ENCODE measurements at regions not wholly inside any gene's neighbourhood (a gene's known extent, or its start where the extent isn't known, plus 50 kb on each side); places are given as distances from the start of the nearest gene placed in this dataset.

DNA sequence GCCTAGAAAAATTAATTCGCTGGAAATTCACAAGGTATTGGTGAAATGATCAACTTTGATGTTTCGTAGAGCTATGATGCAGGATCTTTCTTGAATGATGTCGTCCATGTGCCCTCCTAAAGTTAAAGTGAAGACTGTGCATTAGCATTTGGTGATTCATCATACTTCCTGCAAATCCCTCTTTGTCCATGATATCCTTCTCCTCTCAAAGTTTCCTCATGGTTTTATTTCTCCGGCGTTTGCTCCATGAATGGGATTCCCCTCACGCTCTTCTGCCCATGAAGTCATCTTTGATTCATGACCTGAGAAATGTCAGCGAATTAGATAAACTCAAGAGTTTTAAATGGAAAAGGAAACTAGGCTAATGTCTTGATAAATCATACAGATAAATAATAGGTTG is 372.7 kb downstream of the PSAT1 start:
- no peaks in the 10 kb centered on the region for H4K20me1 ChIP-seq (ENCODE audit: insufficient read depth, low read length, poor library complexity, severe bottlenecking)
- no peak for TF ChIP-seq EZH2phosphoT487 (IDR thresholded peaks at IDR 0.05; ENCODE audit: borderline replicate concordance)
- no peak for TF ChIP-seq CTCF (conservative IDR thresholded peaks at IDR 0.05; ENCODE audit: low read length)

DNA sequence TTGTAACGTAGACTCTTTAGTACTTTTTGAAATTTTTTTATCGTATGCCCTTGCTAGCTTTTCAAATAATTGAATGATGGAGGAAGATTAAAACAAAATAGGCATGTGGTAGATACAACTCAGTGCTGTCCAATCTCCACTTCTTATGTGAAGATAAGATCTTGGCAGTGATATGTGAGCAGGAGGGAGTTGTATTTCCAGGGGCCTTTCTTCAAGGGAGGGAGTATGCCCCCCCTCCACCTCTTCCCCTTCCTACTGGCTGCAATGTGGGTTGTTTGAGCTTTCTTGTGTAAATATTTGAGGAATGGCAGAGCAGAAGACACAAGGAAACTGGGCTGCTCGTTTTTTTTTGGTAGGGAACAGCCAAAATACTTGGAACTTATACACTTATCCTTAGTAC is 374.9 kb downstream of the PSAT1 start:
- H3K4me2 ChIP-seq (ENCODE audit: low read depth, low read length, poor library complexity, severe bottlenecking) = no peak overlapping the region
- H2AFZ ChIP-seq (ENCODE audit: low read length) = no peak overlapping the region
- no peaks in the 10 kb centered on the region for H3K79me2 ChIP-seq (ENCODE audit: insufficient read depth, low read length)
- no peaks in the 10 kb centered on the region for H3K9me3 ChIP-seq (ENCODE audit: insufficient read depth, low read depth, low read length)
- H3K4me1 ChIP-seq (ENCODE audit: insufficient read depth, low read length, poor library complexity, severe bottlenecking) = no peaks in the 10 kb centered on the region
- H3K27me3 ChIP-seq (ENCODE audit: insufficient read depth, low read length, poor library complexity, severe bottlenecking) = no peaks in the 10 kb centered on the region
- TF ChIP-seq CTCF (conservative IDR thresholded peaks at IDR 0.05; ENCODE audit: low read length) = no peak
- no peak for TF ChIP-seq EZH2phosphoT487 (IDR thresholded peaks at IDR 0.05; ENCODE audit: borderline replicate concordance)
- no peak overlapping the region for H3K4me3 ChIP-seq (ENCODE audit: low read length, poor library complexity, severe bottlenecking)
- H3K36me3 ChIP-seq (ENCODE audit: insufficient read depth, low read length) = no peaks in the 10 kb centered on the region
- no peak overlapping the region for H3K9ac ChIP-seq (ENCODE audit: low read depth, low read length, poor library complexity, severe bottlenecking)
- no peaks in the 10 kb centered on the region for H3K9me2 ChIP-seq (replicated peaks; ENCODE audit: low read depth, low read length)
- no peaks in the 10 kb centered on the region for H4K20me1 ChIP-seq (ENCODE audit: insufficient read depth, low read length, poor library complexity, severe bottlenecking)
- H3F3A ChIP-seq (ENCODE audit: low read depth) = no peaks in the 10 kb centered on the region

More for the DNA sequence above, 372.7 kb downstream of the PSAT1 start:
- H3K79me2 ChIP-seq (ENCODE audit: insufficient read depth, low read length) = no peaks in the 10 kb centered on the region
- H3K4me1 ChIP-seq (ENCODE audit: insufficient read depth, low read length, poor library complexity, severe bottlenecking) = no peaks in the 10 kb centered on the region
- no peaks in the 10 kb centered on the region for H3K36me3 ChIP-seq (ENCODE audit: insufficient read depth, low read length)
- no peak overlapping the region for H3K4me3 ChIP-seq (ENCODE audit: low read length, poor library complexity, severe bottlenecking)
- H2AFZ ChIP-seq (ENCODE audit: low read length) = no peak overlapping the region
- H3K9me2 ChIP-seq (replicated peaks; ENCODE audit: low read depth, low read length) = no peaks in the 10 kb centered on the region
- no peaks in the 10 kb centered on the region for H3K9me3 ChIP-seq (ENCODE audit: insufficient read depth, low read depth, low read length)
- H3K27me3 ChIP-seq (ENCODE audit: insufficient read depth, low read length, poor library complexity, severe bottlenecking) = no peaks in the 10 kb centered on the region
- no peak overlapping the region for H3K4me2 ChIP-seq (ENCODE audit: low read depth, low read length, poor library complexity, severe bottlenecking)
- H3K9ac ChIP-seq (ENCODE audit: low read depth, low read length, poor library complexity, severe bottlenecking) = no peak overlapping the region
- no peaks in the 10 kb centered on the region for H3F3A ChIP-seq (ENCODE audit: low read depth)

GRCh38 chr9:78674874-78675273 is 377.9 kb downstream of the PSAT1 start:
- H3K9me3 ChIP-seq (ENCODE audit: insufficient read depth, low read depth, low read length) = no peaks in the 10 kb centered on the region
- no peak overlapping the region for H3K4me3 ChIP-seq (ENCODE audit: low read length, poor library complexity, severe bottlenecking)
- TF ChIP-seq EZH2phosphoT487 (IDR thresholded peaks at IDR 0.05; ENCODE audit: borderline replicate concordance) (no peak), CTCF (conservative IDR thresholded peaks at IDR 0.05; ENCODE audit: low read length) (no peak)
- H4K20me1 ChIP-seq (ENCODE audit: insufficient read depth, low read length, poor library complexity, severe bottlenecking) = no peaks in the 10 kb centered on the region
- no peaks in the 10 kb centered on the region for H3K9me2 ChIP-seq (replicated peaks; ENCODE audit: low read depth, low read length)
- H3K36me3 ChIP-seq (ENCODE audit: insufficient read depth, low read length) = no peaks in the 10 kb centered on the region
- no peak overlapping the region for H3K4me2 ChIP-seq (ENCODE audit: low read depth, low read length, poor library complexity, severe bottlenecking)
- H3K27me3 ChIP-seq (ENCODE audit: insufficient read depth, low read length, poor library complexity, severe bottlenecking) = no peaks in the 10 kb centered on the region
- no peaks in the 10 kb centered on the region for H3K79me2 ChIP-seq (ENCODE audit: insufficient read depth, low read length)
- H3F3A ChIP-seq (ENCODE audit: low read depth) = no peaks in the 10 kb centered on the region
- no peaks in the 10 kb centered on the region for H3K4me1 ChIP-seq (ENCODE audit: insufficient read depth, low read length, poor library complexity, severe bottlenecking)
- no peak overlapping the region for H3K9ac ChIP-seq (ENCODE audit: low read depth, low read length, poor library complexity, severe bottlenecking)
- no peak overlapping the region for H2AFZ ChIP-seq (ENCODE audit: low read length)
